K562 (cell line): ENCODE measurements at regions not wholly inside any gene's neighbourhood (a gene's known extent, or its start where the extent isn't known, plus 50 kb on each side); places are given as distances from the start of the nearest gene placed in this dataset.

Source experiments
- ATAC-seq: fragments of 200-7000 bp; cut with Tn5 transposase; 3 replicates; pipeline ENCODE4 v1.9.1; 2020; ENCODE audit warnings: moderate library complexity
- BruUV-seq: library from RNA; stranded (reverse); fragments of 400-500 nt; replicated peaks from 2 replicates; lab custom pipeline; 2021; lab: Mats Ljungman, UMichigan
- CTCF ChIA-PET: fragments of 300-600 bp; formaldehyde crosslinking; extraction: SDS; loops from one replicate; lab custom pipeline; 2021; ENCODE audit warnings: low intra/inter-chr PET ratio; lab: Yijun Ruan, JAX
- POLR2A ChIA-PET: fragments of 300-600, 350-650 bp; sonication (Branson Sonifier 250); formaldehyde crosslinking; extraction: SDS; loops from one replicate; lab custom pipeline; 2021; ENCODE audit warnings: antibody characterized with exemption, inconsistent platforms; lab: Yijun Ruan, JAX
- DNase-seq, 4 experiments: peaks; one replicate each; pipeline versions ENCODE4 v3.0.0 to v3.0.0-alpha.2; 2011 to 2018; ENCODE audit warnings: low spot score in 3 of 4, mixed read lengths in 3 of 4; ENCODE audit errors: extremely low read depth in 1 of 4
- FAIRE-seq: peaks from 2 replicates; lab custom pipeline; 2011; peaks lifted over from hg19 to GRCh38; lab: Jason Lieb, UNC
- H2AFZ ChIP-seq: 2 replicates; pipeline ENCODE4 v1.6.0; 2011; ENCODE audit warnings: low read depth, low read length, control low read depth, inconsistent platforms
- H3K27ac ChIP-seq: fragments of 200-600 bp; 3 replicates; pipeline ENCODE4 v1.8.0; 2011; ENCODE audit warnings: low read depth, mild to moderate bottlenecking, control low read depth, inconsistent platforms, low read length, moderate library complexity, mixed read lengths; ENCODE audit errors: extremely low read depth
- H3K27me3 ChIP-seq, 2 experiments: fragments of 300-600 bp in 1 of 2; 2 replicates in 1 of 2; 3 replicates in 1 of 2; pipeline versions ENCODE4 v1.6.0 to v1.8.0; 2011; ENCODE audit warnings: inconsistent platforms in 2 of 2, low read length in 2 of 2, mild to moderate bottlenecking in 1 of 2, mixed read lengths in 1 of 2, moderate library complexity in 1 of 2; ENCODE audit not compliant: control insufficient read depth in 2 of 2, insufficient read depth in 2 of 2
- H3K36me3 ChIP-seq: fragments of 300-600 bp; 3 replicates; pipeline ENCODE4 v1.8.0; 2011; ENCODE audit warnings: mild to moderate bottlenecking, low read length, inconsistent platforms; ENCODE audit not compliant: control insufficient read depth, insufficient read depth
- H3K4me1 ChIP-seq, 2 experiments: fragments of 200-600 bp in 1 of 2; replicated peaks in 1 of 2; 2 replicates in 1 of 2; 3 replicates in 1 of 2; pipeline versions ENCODE4 v1.5.1 to v1.8.0; 2011; ENCODE audit warnings: inconsistent platforms in 2 of 2, low read length in 2 of 2, mild to moderate bottlenecking in 1 of 2, mixed read lengths in 1 of 2, moderate library complexity in 1 of 2; ENCODE audit not compliant: control insufficient read depth in 2 of 2, insufficient read depth in 2 of 2
- H3K4me2 ChIP-seq: 2 replicates; pipeline ENCODE4 v1.6.1; 2011; ENCODE audit warnings: low read length, control low read depth, inconsistent platforms, mixed read lengths; ENCODE audit not compliant: insufficient read depth
- H3K4me3 ChIP-seq: fragments of 200-600 bp; sonication (generic), shearing (Covaris generic); 2 replicates; pipeline ENCODE4 v1.5.1; 2016; ENCODE audit warnings: control low read depth, inconsistent platforms
- H3K79me2 ChIP-seq: fragments of 200-600 bp; 3 replicates; pipeline ENCODE4 v1.8.0; 2011; ENCODE audit warnings: low read length, inconsistent platforms; ENCODE audit not compliant: control insufficient read depth, insufficient read depth
- H3K9ac ChIP-seq, 2 experiments: 2 replicates each; pipeline versions ENCODE4 v1.6.0 to v1.6.1; 2011; ENCODE audit warnings: low read depth in 2 of 2, low read length in 2 of 2, control low read depth in 1 of 2, inconsistent platforms in 1 of 2, mild to moderate bottlenecking in 1 of 2, mixed read lengths in 1 of 2; ENCODE audit not compliant: insufficient read depth in 1 of 2
- H3K9me1 ChIP-seq: one replicate; pipeline ENCODE4 v1.6.0; 2011; ENCODE audit warnings: inconsistent platforms, mild to moderate bottlenecking, low read length, moderate library complexity; ENCODE audit not compliant: control insufficient read depth, insufficient read depth
- H3K9me3 ChIP-seq: replicated peaks from 2 replicates; pipeline ENCODE4 v1.5.1; 2011; ENCODE audit warnings: low read depth, low read length, inconsistent platforms; ENCODE audit not compliant: control insufficient read depth, insufficient read depth
- H4K20me1 ChIP-seq: replicated peaks from 2 replicates; pipeline ENCODE4 v1.6.1; 2011; ENCODE audit warnings: low read length, inconsistent platforms, mixed read lengths; ENCODE audit not compliant: control insufficient read depth, insufficient read depth
- ETV1 ChIP-seq: fragments of 450-650 bp; conservative IDR thresholded peaks from 2 replicates; pipeline ENCODE4 v1.6.1; 2016; ENCODE audit warnings: missing genetic modification characterization, control low read depth, low read depth, missing compliant biosample characterization
- HSF4 ChIP-seq: fragments of 250-450 bp; sonication (Bioruptor Pico); IDR thresholded peaks from 2 replicates; pipeline ENCODE4 v2.1.2; 2022; ENCODE audit warnings: mild to moderate bottlenecking, moderate library complexity, borderline replicate concordance
- NBN ChIP-seq: fragments of 450-650 bp; IDR thresholded peaks from 2 replicates; pipeline ENCODE4 v1.6.1; 2016; ENCODE audit warnings: low read depth, mild to moderate bottlenecking
- POLR2AphosphoS5 ChIP-seq: IDR thresholded peaks from 2 replicates; pipeline ENCODE4 v1.6.1; 2011; ENCODE audit warnings: mild to moderate bottlenecking, low read depth, low read length, moderate library complexity; ENCODE audit not compliant: control insufficient read depth, insufficient read depth
- RBM22 ChIP-seq: fragments of 200-400 bp; formaldehyde crosslinking; IDR thresholded peaks from 2 replicates; pipeline ENCODE4 v1.6.1; 2018; ENCODE audit warnings: low read length, low read depth; ENCODE audit not compliant: poor library complexity, severe bottlenecking
- RBM25 ChIP-seq: fragments of 200-400 bp; formaldehyde crosslinking; IDR thresholded peaks from 2 replicates; pipeline ENCODE4 v1.6.1; 2018; ENCODE audit warnings: low read length, low read depth, moderate library complexity; ENCODE audit not compliant: severe bottlenecking
- RHOXF2B ChIP-seq: fragments of 250-450 bp; sonication (Bioruptor Pico); conservative IDR thresholded peaks from 2 replicates; pipeline ENCODE4 v1.5.1; 2021
- TEAD4 ChIP-seq, 2 experiments: sonication (generic) in 1 of 2; formaldehyde crosslinking in 1 of 2; IDR thresholded peaks; 2 replicates each; pipeline versions ENCODE4 v1.6.1 to v1.8.0; 2012 to 2022; ENCODE audit warnings: borderline replicate concordance in 1 of 2, inconsistent platforms in 1 of 2, low read length in 1 of 2, mild to moderate bottlenecking in 1 of 2, missing genetic modification reagents in 1 of 2
- ZNF146 ChIP-seq: IDR thresholded peaks from one replicate; pipeline ENCODE4 v1.6.1; 2018; ENCODE audit warnings: missing compliant biosample characterization; ENCODE audit not compliant: unreplicated experiment
- ZNF165 ChIP-seq: fragments of 250-450 bp; sonication (Bioruptor Pico); IDR thresholded peaks from 2 replicates; pipeline ENCODE4 v1.4.0; 2020; ENCODE audit warnings: borderline replicate concordance
- WGBS: fragments of 100-300 bp; shearing (Covaris generic); methylation state at CpG from one replicate; pipeline ENCODE4 v1.1.6; 2016; ENCODE audit warnings: low coverage, mixed read lengths; ENCODE audit not compliant: insufficient coverage; ENCODE audit errors: missing lambda C conversion rate; 5-methylcytosine and 5-hydroxymethylcytosine counted together
- in situ Hi-C: fragments of 300-500 bp; cut with MboI; formaldehyde crosslinking; loops from 4 replicates; pipeline ENCODE4 v1.15.0; 2018; ENCODE audit warnings: inconsistent platforms, mixed read lengths
- intact Hi-C: fragments of 100-400 bp; cut with micrococcal nuclease; formaldehyde crosslinking; loops from 2 replicates; pipeline ENCODE4 v1.14.2; 2022
- TF ChIP-seq, protein P1 (sequence below): fragments of 250-450 bp; sonication (Bioruptor Pico); IDR thresholded peaks from 2 replicates; pipeline ENCODE4 v1.4.0; 2020; ENCODE audit warnings: mild to moderate bottlenecking
- TF ChIP-seq, protein P2 (sequence below): fragments of 250-450 bp; sonication (Bioruptor Pico); IDR thresholded peaks from 2 replicates; pipeline ENCODE4 v1.8.0; 2022; ENCODE audit warnings: moderate library complexity, mild to moderate bottlenecking, inconsistent platforms

DNA sequence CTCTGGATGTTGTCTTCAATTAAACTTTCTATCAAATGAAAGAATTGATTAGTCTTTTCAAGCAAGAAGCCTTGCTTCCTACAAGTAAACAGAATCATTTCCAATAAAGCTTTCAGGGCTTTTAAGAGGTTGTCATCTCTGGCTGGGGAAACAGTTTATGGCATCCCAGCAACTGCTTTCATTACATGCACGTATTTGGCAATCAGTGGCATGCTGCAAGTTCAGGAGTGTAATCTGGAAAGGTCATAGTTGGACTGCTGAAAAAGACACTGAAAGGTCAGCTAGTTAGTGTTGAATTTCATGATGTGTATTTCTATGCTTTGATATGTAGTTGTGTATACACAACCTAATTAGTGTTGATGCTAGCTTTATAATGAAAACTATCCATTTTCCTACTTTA is 332.9 kb downstream of the DSC3 start:
- ChIA-PET POLR2A (no interaction called here), CTCF (no interaction called here)
- Histone ChIP-seq H3K27me3 (no peaks in the 10 kb centered on the region), H2AFZ (no peak overlapping the region), H3K4me2 (no peak overlapping the region), H4K20me1 (no peaks in the 10 kb centered on the region), H3K9me1 (no peaks in the 10 kb centered on the region), H3K4me3 (no peak overlapping the region), H3K27ac (no peak overlapping the region), H3K9ac (no peak overlapping the region), H3K79me2 (no peaks in the 10 kb centered on the region), H3K4me1 (peaks cover 0 to 3% of the 10 kb centered on the region in 2 experiments; a peak in 1 of 5 replicates), H3K36me3 (no peaks in the 10 kb centered on the region), H3K9me3 (0 out of 2 replicates have a peak, but pooled peaks cover 1% of the 10 kb centered on the region)
- in situ Hi-C loops, result no loop called here
- BruUV-seq, result no TSS peak
- no peak for ATAC-seq
- TF ChIP-seq RBM22, result no peak
- no peak for TF ChIP-seq HSF4 (CRISPR knock-in tag)
- intact Hi-C loops, result no loop called here
- no peak for DNase-seq
- no peak for FAIRE-seq
- WGBS, result 10% methylated on average over 1 of the region's 1 CpG

DNA sequence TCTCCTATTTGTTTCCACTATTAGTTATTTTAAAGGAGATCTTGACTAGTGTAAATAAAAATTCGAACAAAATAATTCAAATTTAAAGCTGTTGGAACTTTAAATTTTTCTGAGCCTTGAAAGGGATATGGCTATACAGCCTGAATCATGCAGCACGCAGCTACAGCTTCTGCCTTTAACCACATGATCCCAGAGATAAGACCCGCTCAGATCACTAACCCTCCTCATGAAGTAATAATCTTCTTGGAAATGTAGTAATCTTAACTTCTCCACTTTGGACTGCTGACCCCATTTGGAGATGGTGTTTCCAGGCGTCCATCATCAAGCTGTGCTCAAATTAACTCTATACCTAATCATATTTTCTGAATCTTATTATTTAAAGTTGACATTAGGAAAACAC is 336.6 kb downstream of the DSC3 start:
- CTCF ChIA-PET, result no interaction called here
- no peak overlapping the region for H3K4me2 ChIP-seq
- peak; percentile 69 for FAIRE-seq
- TF ChIP-seq ETV1 (tag), result no peak
- no peak for TF ChIP-seq RHOXF2B (CRISPR knock-in tag)
- TF ChIP-seq ZNF146, result no peak
- TF ChIP-seq POLR2AphosphoS5, result no peak
- peak; percentile 31; the same call in 1 of the 2 replicates for TF ChIP-seq TEAD4 (IDR thresholded peaks at IDR 0.05; ENCODE audit: low read length)
- no peak for TF ChIP-seq TEAD4 (CRISPR knock-in tag; IDR thresholded peaks at IDR 0.05; ENCODE audit: borderline replicate concordance)
- TF ChIP-seq, protein P1, sequence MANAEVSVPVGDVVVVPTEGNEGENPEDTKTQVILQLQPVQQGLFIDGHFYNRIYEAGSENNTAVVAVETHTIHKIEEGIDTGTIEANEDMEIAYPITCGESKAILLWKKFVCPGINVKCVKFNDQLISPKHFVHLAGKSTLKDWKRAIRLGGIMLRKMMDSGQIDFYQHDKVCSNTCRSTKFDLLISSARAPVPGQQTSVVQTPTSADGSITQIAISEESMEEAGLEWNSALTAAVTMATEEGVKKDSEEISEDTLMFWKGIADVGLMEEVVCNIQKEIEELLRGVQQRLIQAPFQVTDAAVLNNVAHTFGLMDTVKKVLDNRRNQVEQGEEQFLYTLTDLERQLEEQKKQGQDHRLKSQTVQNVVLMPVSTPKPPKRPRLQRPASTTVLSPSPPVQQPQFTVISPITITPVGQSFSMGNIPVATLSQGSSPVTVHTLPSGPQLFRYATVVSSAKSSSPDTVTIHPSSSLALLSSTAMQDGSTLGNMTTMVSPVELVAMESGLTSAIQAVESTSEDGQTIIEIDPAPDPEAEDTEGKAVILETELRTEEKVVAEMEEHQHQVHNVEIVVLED, result no peak
- no peak for TF ChIP-seq ZNF165
- TF ChIP-seq, protein P2, sequence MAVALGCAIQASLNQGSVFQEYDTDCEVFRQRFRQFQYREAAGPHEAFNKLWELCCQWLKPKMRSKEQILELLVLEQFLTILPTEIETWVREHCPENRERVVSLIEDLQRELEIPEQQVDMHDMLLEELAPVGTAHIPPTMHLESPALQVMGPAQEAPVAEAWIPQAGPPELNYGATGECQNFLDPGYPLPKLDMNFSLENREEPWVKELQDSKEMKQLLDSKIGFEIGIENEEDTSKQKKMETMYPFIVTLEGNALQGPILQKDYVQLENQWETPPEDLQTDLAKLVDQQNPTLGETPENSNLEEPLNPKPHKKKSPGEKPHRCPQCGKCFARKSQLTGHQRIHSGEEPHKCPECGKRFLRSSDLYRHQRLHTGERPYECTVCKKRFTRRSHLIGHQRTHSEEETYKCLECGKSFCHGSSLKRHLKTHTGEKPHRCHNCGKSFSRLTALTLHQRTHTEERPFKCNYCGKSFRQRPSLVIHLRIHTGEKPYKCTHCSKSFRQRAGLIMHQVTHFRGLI (CRISPR knock-in tag), result no peak
- no peak for TF ChIP-seq NBN
- no peak for TF ChIP-seq RBM25

More for the DNA sequence above, 336.6 kb downstream of the DSC3 start:
- H4K20me1 ChIP-seq, result no peaks in the 10 kb centered on the region
- BruUV-seq, result no TSS peak
- ATAC-seq (peak; percentile 91), DNase-seq (peak in 3 of 4 experiments; percentile 12 to 73 (median 45))
- WGBS, result 0% methylated on average over 4 of the region's 4 CpGs
- no peak overlapping the region for H3K27ac ChIP-seq
- intact Hi-C loops, result no loop called here
- H3K4me3 ChIP-seq, result no peak overlapping the region
- H3K9ac ChIP-seq, result no peak overlapping the region
- POLR2A ChIA-PET, result no interaction called here
- H3K79me2 ChIP-seq, result no peaks in the 10 kb centered on the region
- no peaks in the 10 kb centered on the region for H3K27me3 ChIP-seq
- no peaks in the 10 kb centered on the region for H3K9me1 ChIP-seq
- H3K36me3 ChIP-seq, result no peaks in the 10 kb centered on the region
- H2AFZ ChIP-seq, result 0 out of 2 replicates have a peak overlapping the region, but pooled peaks have one; percentile 46
- H3K4me1 ChIP-seq, result peaks cover 0 to 3% of the 10 kb centered on the region in 2 experiments; a peak in 1 of 5 replicates
- 0 out of 2 replicates have a peak, but pooled peaks cover 1% of the 10 kb centered on the region for H3K9me3 ChIP-seq
- in situ Hi-C loops, result no loop called here
